GM12878 (cell line): ENCODE measurements at regions not wholly inside any gene's neighbourhood (a gene's known extent, or its start where the extent isn't known, plus 50 kb on each side); places are given as distances from the start of the nearest gene placed in this dataset.

Experiments used
- ATAC-seq: fragments of 200-7000 bp; cut with Tn5 transposase; 3 replicates; pipeline ENCODE4 v1.9.1; 2020; ENCODE audit warnings: mild to moderate bottlenecking, moderate library complexity
- BruUV-seq: library from RNA; stranded (reverse); fragments of 400-500 nt; replicated peaks from 2 replicates; lab custom pipeline; 2021; lab: Mats Ljungman, UMichigan
- CTCF ChIA-PET: fragments of 300-600 bp; sonication (Branson Sonifier 250); formaldehyde crosslinking; extraction: SDS; loops from one replicate; lab custom pipeline; 2021; ENCODE audit warnings: inconsistent platforms; lab: Yijun Ruan, JAX
- POLR2A ChIA-PET: fragments of 350-600 bp; formaldehyde crosslinking; extraction: SDS; loops from one replicate; lab custom pipeline; 2021; ENCODE audit warnings: inconsistent platforms; lab: Charles Lee
- RAD21 ChIA-PET: fragments of 300-600 bp; sonication (Branson Sonifier 250); formaldehyde crosslinking; loops from one replicate; lab custom pipeline; 2023; ENCODE audit warnings: antibody characterized with exemption; ENCODE audit not compliant: unreplicated experiment; lab: Charles Lee
- SMC1A ChIA-PET: fragments of 300-600 bp; sonication (Branson Sonifier 250); formaldehyde crosslinking; loops from one replicate; lab custom pipeline; 2023; ENCODE audit not compliant: unreplicated experiment, uncharacterized antibody; lab: Charles Lee
- DNase-seq: peaks from one replicate; pipeline ENCODE4 v3.0.0-alpha.2; 2011; ENCODE audit warnings: low read depth, low spot score
- FAIRE-seq: peaks from 3 replicates; lab custom pipeline; 2011; peaks lifted over from hg19 to GRCh38; lab: Jason Lieb, UNC
- H2AFZ ChIP-seq: 2 replicates; pipeline ENCODE4 v1.6.0; 2011; ENCODE audit warnings: low read depth, low read length, control low read depth; ENCODE audit not compliant: control insufficient read depth
- H3K27ac ChIP-seq: 2 replicates; pipeline ENCODE4 v1.5.1; 2011; ENCODE audit warnings: control low read depth; ENCODE audit not compliant: control insufficient read depth, insufficient read depth
- H3K27me3 ChIP-seq, 2 experiments: replicated peaks in 1 of 2; 2 replicates each; pipeline versions ENCODE4 v1.6.0 to v1.6.1; 2011; ENCODE audit warnings: low read length in 1 of 2; ENCODE audit not compliant: control insufficient read depth in 2 of 2, insufficient read depth in 2 of 2
- H3K36me3 ChIP-seq, 2 experiments: 2 replicates each; pipeline ENCODE4 v1.5.1; 2011; ENCODE audit warnings: low read length in 1 of 2; ENCODE audit not compliant: control insufficient read depth in 2 of 2, insufficient read depth in 2 of 2
- H3K4me1 ChIP-seq: 2 replicates; pipeline ENCODE4 v1.6.1; 2011; ENCODE audit warnings: mild to moderate bottlenecking, low read length, moderate library complexity, mixed read lengths; ENCODE audit not compliant: control insufficient read depth, insufficient read depth
- H3K4me2 ChIP-seq: 2 replicates; pipeline ENCODE4 v1.6.0; 2011; ENCODE audit warnings: control low read depth; ENCODE audit not compliant: control insufficient read depth, insufficient read depth
- H3K4me3 ChIP-seq: fragments of 200-600 bp; sonication (generic); 2 replicates; pipeline ENCODE4 v1.5.1; 2016
- H3K79me2 ChIP-seq: 2 replicates; pipeline ENCODE4 v1.6.0; 2011; ENCODE audit warnings: low read length; ENCODE audit not compliant: control insufficient read depth, insufficient read depth
- H3K9ac ChIP-seq: 2 replicates; pipeline ENCODE4 v1.8.0; 2011; ENCODE audit warnings: low read length, control low read depth, mixed read lengths; ENCODE audit not compliant: control insufficient read depth, insufficient read depth
- H3K9me3 ChIP-seq: replicated peaks from 3 replicates; pipeline ENCODE4 v1.5.1; 2011; ENCODE audit warnings: mild to moderate bottlenecking, low read length; ENCODE audit not compliant: control insufficient read depth, insufficient read depth
- H4K20me1 ChIP-seq: 2 replicates; pipeline ENCODE4 v1.6.0; 2011; ENCODE audit not compliant: control insufficient read depth, insufficient read depth
- BACH1 ChIP-seq: fragments of 450-650 bp; IDR thresholded peaks from 2 replicates; pipeline ENCODE4 v1.6.1; 2017; ENCODE audit warnings: mild to moderate bottlenecking, borderline replicate concordance
- BCL11A ChIP-seq: IDR thresholded peaks from 2 replicates; pipeline ENCODE4 v1.6.1; 2011; ENCODE audit warnings: low read depth, low read length
- CEBPZ ChIP-seq: fragments of 150-350 bp; IDR thresholded peaks from 2 replicates; pipeline ENCODE4 v1.6.1; 2016; ENCODE audit warnings: low read depth, low read length
- CREB1 ChIP-seq: IDR thresholded peaks from 2 replicates; pipeline ENCODE4 v1.6.1; 2012; ENCODE audit warnings: low read depth, mild to moderate bottlenecking, inconsistent platforms
- PRDM15 ChIP-seq: fragments of 450-650 bp; formaldehyde crosslinking; IDR thresholded peaks from 2 replicates; pipeline ENCODE4 v1.4.0; 2020; ENCODE audit warnings: mild to moderate bottlenecking, moderate library complexity
- SMARCA5 ChIP-seq: fragments of 450-650 bp; IDR thresholded peaks from 2 replicates; pipeline ENCODE4 v1.6.1; 2017; ENCODE audit warnings: mild to moderate bottlenecking
- SMC3 ChIP-seq: IDR thresholded peaks from 2 replicates; pipeline ENCODE4 v1.6.1; 2011; ENCODE audit warnings: low read length, improper control_type of control experiment, borderline replicate concordance
- STAT3 ChIP-seq: IDR thresholded peaks from 2 replicates; pipeline ENCODE4 v1.6.1; 2011; ENCODE audit warnings: low read depth, low read length, improper control_type of control experiment
- TCF12 ChIP-seq: IDR thresholded peaks from 2 replicates; pipeline ENCODE4 v1.6.1; 2011; ENCODE audit warnings: low read depth, mild to moderate bottlenecking, low read length
- TCF3 ChIP-seq: IDR thresholded peaks from 2 replicates; pipeline ENCODE4 v1.6.1; 2012; ENCODE audit warnings: low read depth, mild to moderate bottlenecking, low read length, borderline replicate concordance; ENCODE audit not compliant: insufficient read depth
- ZNF207 ChIP-seq: fragments of 450-650 bp; IDR thresholded peaks from 2 replicates; pipeline ENCODE4 v1.6.1; 2014; ENCODE audit warnings: antibody characterized with exemption, mild to moderate bottlenecking, borderline replicate concordance
- ZNF217 ChIP-seq: fragments of 450-650 bp; IDR thresholded peaks from 2 replicates; pipeline ENCODE4 v1.6.1; 2017; ENCODE audit warnings: antibody characterized with exemption, mild to moderate bottlenecking
- WGBS: methylation state at CpG from one replicate; pipeline ENCODE4 v1.1.6; 2016; ENCODE audit warnings: low lambda C conversion rate; ENCODE audit not compliant: insufficient replicate concordance, insufficient coverage; ENCODE audit errors: missing lambda C conversion rate; 5-methylcytosine and 5-hydroxymethylcytosine counted together
- in situ Hi-C: fragments of 300-500 bp; cut with MboI; formaldehyde crosslinking; loops from 9 replicates; pipeline ENCODE4 v1.14.3; 2018; ENCODE audit warnings: mixed read lengths
- intact Hi-C: fragments of 100-400 bp; cut with micrococcal nuclease; formaldehyde crosslinking; loops from one replicate; pipeline ENCODE4 v1.14.2; 2022; ENCODE audit not compliant: unreplicated experiment
- TF ChIP-seq, protein P1 (sequence below): IDR thresholded peaks from 2 replicates; pipeline ENCODE4 v1.6.1; 2012; ENCODE audit warnings: low read depth, low read length, improper control_type of control experiment

DNA sequence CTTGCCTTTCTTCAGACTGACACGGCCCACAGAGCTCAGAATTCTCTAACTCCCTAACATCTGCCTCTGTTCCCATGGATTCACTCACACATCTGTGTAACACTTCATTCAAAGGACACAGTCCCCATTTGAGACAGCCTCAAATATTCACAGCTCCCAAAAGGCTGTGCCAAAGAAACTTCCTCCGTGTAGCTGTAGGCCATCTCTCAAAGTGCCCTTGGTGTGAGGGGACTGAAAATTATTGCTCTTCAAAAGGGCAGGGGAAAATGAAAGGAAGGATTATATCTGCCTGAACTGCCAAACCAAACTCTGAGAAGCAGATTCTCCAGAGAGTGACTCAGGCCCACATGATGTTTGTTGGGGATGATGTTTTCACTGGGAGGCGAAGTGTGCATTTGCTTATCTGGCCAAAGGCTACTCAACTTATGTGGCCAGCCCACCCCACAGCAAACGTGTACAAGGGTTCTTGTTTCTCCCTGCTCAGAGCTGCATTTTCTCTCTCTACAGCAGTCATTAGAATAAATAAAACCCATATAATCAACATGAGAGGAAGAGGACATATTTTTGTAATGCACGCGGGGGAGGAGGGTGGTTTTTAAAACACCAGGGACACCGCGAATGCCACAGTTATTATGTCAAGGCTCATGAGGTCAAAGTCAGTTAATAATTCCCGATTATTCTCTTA, 302.4 kb upstream of the NFE2L3 start:
- POLR2A ChIA-PET: interaction anchor here (1.0 kb wide), 1 partner anchor 14 kb away, joined by 3 read pairs; no protein-coding TSS in a partner anchor
- intact Hi-C loops: loop anchor here (2.0 to 5.0 kb wide), 4 partner anchors 127 to 589 kb away; no protein-coding TSS in a partner anchor
- no peak overlapping the region for H3K27ac ChIP-seq
- CTCF ChIA-PET: interaction anchor here (0.8 to 1.8 kb wide), 4 partner anchors 13 to 129 kb away, joined by 3 to 6 read pairs (median 3); no protein-coding TSS in a partner anchor
- H3K4me2 ChIP-seq: no peak overlapping the region
- FAIRE-seq (no peak), DNase-seq (no peak), ATAC-seq (no peak)
- BruUV-seq: no TSS peak
- no peaks in the 10 kb centered on the region for H3K9me3 ChIP-seq
- RAD21 ChIA-PET: no interaction called here
- H3K4me3 ChIP-seq: no peak overlapping the region
- H3K9ac ChIP-seq: no peak overlapping the region
- no peaks in the 10 kb centered on the region for H3K79me2 ChIP-seq
- H2AFZ ChIP-seq: no peak overlapping the region
- H3K4me1 ChIP-seq: peaks cover 4% of the 10 kb centered on the region; the same call in 1 of the 2 replicates
- H3K27me3 ChIP-seq: peaks cover 8 to 14% of the 10 kb centered on the region in 2 experiments
- no peaks in the 10 kb centered on the region for H4K20me1 ChIP-seq
- H3K36me3 ChIP-seq: no peaks in the 10 kb centered on the region
- SMC1A ChIA-PET: interaction anchor here (0.8 to 1.2 kb wide), 5 partner anchors 49 to 543 kb away, joined by 3 read pairs; no protein-coding TSS in a partner anchor
- in situ Hi-C loops: loop anchor here (5.0 kb wide), 1 partner anchor 587 kb away; no protein-coding TSS in a partner anchor
- TF ChIP-seq BACH1 (no peak), ZNF207 (no peak), TCF3 (no peak), BCL11A (no peak), SMARCA5 (no peak), CEBPZ (no peak), ZNF217 (no peak), SMC3 (no peak), TCF12 (no peak), STAT3 (no peak), CREB1 (no peak), PRDM15 (CRISPR knock-in tag) (no peak)
- TF ChIP-seq, protein P1, sequence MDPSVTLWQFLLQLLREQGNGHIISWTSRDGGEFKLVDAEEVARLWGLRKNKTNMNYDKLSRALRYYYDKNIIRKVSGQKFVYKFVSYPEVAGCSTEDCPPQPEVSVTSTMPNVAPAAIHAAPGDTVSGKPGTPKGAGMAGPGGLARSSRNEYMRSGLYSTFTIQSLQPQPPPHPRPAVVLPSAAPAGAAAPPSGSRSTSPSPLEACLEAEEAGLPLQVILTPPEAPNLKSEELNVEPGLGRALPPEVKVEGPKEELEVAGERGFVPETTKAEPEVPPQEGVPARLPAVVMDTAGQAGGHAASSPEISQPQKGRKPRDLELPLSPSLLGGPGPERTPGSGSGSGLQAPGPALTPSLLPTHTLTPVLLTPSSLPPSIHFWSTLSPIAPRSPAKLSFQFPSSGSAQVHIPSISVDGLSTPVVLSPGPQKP: no peak
- 20% methylated on average over 9 of the region's 9 CpGs for WGBS
